Parathyroid adenoma (tissue), 2 donors: ENCODE measurements at regions not wholly inside any gene's neighbourhood (a gene's known extent, or its start where the extent isn't known, plus 50 kb on each side); places are given as distances from the start of the nearest gene placed in this dataset.

Experiments
- H2AFZ ChIP-seq: fragments of 300-600 bp; sonication (generic); one replicate; pipeline ENCODE4 v1.7.0; 2017; ENCODE audit warnings: antibody characterized with exemption, mild to moderate bottlenecking
- H3K27ac ChIP-seq: fragments of 300-600 bp; sonication (generic); one replicate; pipeline ENCODE4 v1.7.0; 2017
- H3K27me3 ChIP-seq: fragments of 300-600 bp; sonication (generic); one replicate; pipeline ENCODE4 v1.7.0; 2017; ENCODE audit warnings: low read length; ENCODE audit not compliant: control insufficient read depth, insufficient read depth
- H3K36me3 ChIP-seq: fragments of 300-600 bp; sonication (generic); one replicate; pipeline ENCODE4 v1.7.0; 2017; ENCODE audit warnings: low read length; ENCODE audit not compliant: control insufficient read depth, insufficient read depth
- H3K4me1 ChIP-seq: fragments of 300-600 bp; sonication (generic); one replicate; pipeline ENCODE4 v1.7.0; 2017; ENCODE audit warnings: control low read depth
- H3K4me2 ChIP-seq: fragments of 300-600 bp; sonication (generic); one replicate; pipeline ENCODE4 v1.7.0; 2017; ENCODE audit warnings: low read length
- H3K4me3 ChIP-seq: fragments of 300-600 bp; sonication (generic); one replicate; pipeline ENCODE4 v1.7.0; 2017; ENCODE audit warnings: low read depth, low read length
- H3K79me2 ChIP-seq: fragments of 300-600 bp; sonication (generic); one replicate; pipeline ENCODE4 v1.7.0; 2017; ENCODE audit warnings: control low read depth
- H3K9ac ChIP-seq: fragments of 300-600 bp; sonication (generic); one replicate; pipeline ENCODE4 v1.7.0; 2017; ENCODE audit warnings: mild to moderate bottlenecking
- H3K9me3 ChIP-seq: fragments of 300-600 bp; sonication (generic); one replicate; pipeline ENCODE4 v1.7.0; 2017; ENCODE audit warnings: low read length; ENCODE audit not compliant: control insufficient read depth
- TF ChIP-seq, protein P1 (sequence below): fragments of 300-600 bp; sonication (generic); IDR thresholded peaks from one replicate; pipeline ENCODE4 v1.7.0; 2017; ENCODE audit warnings: antibody characterized with exemption, mild to moderate bottlenecking
- donor health status: primary hyperparathyroidism.

DNA sequence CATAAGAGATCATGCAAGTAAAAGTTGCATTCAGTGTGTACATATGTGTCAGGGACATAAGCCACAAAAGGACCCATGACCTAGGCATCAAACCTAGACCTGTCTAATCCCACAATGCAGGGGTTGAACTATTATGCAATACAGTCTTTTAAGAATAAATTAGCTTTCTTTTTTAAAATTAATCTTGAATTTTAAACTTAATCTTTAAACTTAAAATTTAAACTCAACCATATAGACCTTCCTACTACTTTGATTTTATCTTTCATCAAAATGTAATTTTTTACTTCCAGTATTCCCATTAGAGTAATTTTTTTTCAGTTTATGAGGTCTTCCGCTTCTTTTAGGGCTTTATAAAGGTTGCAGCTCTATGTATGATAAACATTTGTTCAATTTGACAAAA, 702.9 kb downstream of the SUCLG1 start:
- no peak overlapping the region for H3K4me2 ChIP-seq
- H3K27ac ChIP-seq = no peak overlapping the region
- H3K4me1 ChIP-seq = no peaks in the 10 kb centered on the region
- H3K9ac ChIP-seq = no peak overlapping the region
- H3K9me3 ChIP-seq = no peaks in the 10 kb centered on the region
- H2AFZ ChIP-seq = no peak overlapping the region
- H3K79me2 ChIP-seq = no peaks in the 10 kb centered on the region
- no peaks in the 10 kb centered on the region for H3K36me3 ChIP-seq
- TF ChIP-seq, protein P1, sequence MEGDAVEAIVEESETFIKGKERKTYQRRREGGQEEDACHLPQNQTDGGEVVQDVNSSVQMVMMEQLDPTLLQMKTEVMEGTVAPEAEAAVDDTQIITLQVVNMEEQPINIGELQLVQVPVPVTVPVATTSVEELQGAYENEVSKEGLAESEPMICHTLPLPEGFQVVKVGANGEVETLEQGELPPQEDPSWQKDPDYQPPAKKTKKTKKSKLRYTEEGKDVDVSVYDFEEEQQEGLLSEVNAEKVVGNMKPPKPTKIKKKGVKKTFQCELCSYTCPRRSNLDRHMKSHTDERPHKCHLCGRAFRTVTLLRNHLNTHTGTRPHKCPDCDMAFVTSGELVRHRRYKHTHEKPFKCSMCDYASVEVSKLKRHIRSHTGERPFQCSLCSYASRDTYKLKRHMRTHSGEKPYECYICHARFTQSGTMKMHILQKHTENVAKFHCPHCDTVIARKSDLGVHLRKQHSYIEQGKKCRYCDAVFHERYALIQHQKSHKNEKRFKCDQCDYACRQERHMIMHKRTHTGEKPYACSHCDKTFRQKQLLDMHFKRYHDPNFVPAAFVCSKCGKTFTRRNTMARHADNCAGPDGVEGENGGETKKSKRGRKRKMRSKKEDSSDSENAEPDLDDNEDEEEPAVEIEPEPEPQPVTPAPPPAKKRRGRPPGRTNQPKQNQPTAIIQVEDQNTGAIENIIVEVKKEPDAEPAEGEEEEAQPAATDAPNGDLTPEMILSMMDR = no peak
- H3K27me3 ChIP-seq = no peaks in the 10 kb centered on the region
- H3K4me3 ChIP-seq = no peak overlapping the region

DNA sequence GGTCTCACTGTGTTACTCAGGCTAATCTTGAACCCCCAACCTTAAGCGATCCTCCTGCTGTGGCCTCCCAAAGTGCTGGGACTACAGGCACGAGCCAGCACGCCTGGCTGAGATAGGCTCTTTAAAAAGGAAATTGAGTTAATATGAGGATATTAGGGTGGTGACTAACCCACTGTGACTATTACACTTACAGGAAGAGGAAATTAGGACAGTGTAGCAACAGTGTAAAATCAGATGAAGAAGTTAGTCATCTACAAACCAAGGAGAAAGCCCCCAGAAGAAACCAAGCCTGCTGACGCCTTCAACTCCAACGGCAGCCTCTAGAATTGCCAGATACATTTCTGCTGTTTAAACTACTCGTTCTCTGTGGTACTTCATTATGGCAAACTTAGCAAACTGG, 711.9 kb downstream of the SUCLG1 start:
- H3K9me3 ChIP-seq = no peaks in the 10 kb centered on the region
- H3K27me3 ChIP-seq = no peaks in the 10 kb centered on the region
- no peak overlapping the region for H2AFZ ChIP-seq
- no peak overlapping the region for H3K9ac ChIP-seq
- H3K4me1 ChIP-seq = no peaks in the 10 kb centered on the region
- TF ChIP-seq, protein P1 = no peak
- no peak overlapping the region for H3K4me3 ChIP-seq
- H3K4me2 ChIP-seq = no peak overlapping the region
- no peaks in the 10 kb centered on the region for H3K79me2 ChIP-seq
- H3K27ac ChIP-seq = no peak overlapping the region
- H3K36me3 ChIP-seq = no peaks in the 10 kb centered on the region

DNA sequence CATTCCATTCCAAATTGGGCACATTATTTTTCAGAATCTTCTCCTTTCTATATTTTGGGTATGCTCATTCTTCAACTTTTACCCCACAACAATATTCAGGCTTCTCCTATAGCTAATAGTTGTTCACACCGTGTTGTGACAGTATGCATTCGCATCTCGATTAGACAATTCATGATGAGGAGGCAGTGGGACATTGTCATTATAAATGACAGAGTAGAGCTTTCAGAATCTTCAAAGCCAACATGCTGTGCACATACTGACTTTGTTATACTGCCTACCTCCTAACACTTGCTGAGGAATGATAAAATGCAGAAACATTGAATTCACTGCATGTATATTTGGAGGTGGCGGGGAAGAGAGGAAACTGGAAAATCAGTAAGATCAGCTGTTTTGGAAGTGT, 714.2 kb downstream of the SUCLG1 start:
- Histone ChIP-seq H3K27ac (no peak overlapping the region), H3K27me3 (no peaks in the 10 kb centered on the region), H3K36me3 (no peaks in the 10 kb centered on the region), H3K9ac (no peak overlapping the region), H3K4me3 (no peak overlapping the region), H3K79me2 (no peaks in the 10 kb centered on the region), H2AFZ (no peak overlapping the region), H3K4me1 (no peaks in the 10 kb centered on the region), H3K4me2 (no peak overlapping the region), H3K9me3 (no peaks in the 10 kb centered on the region)
- TF ChIP-seq, protein P1 = no peak

DNA sequence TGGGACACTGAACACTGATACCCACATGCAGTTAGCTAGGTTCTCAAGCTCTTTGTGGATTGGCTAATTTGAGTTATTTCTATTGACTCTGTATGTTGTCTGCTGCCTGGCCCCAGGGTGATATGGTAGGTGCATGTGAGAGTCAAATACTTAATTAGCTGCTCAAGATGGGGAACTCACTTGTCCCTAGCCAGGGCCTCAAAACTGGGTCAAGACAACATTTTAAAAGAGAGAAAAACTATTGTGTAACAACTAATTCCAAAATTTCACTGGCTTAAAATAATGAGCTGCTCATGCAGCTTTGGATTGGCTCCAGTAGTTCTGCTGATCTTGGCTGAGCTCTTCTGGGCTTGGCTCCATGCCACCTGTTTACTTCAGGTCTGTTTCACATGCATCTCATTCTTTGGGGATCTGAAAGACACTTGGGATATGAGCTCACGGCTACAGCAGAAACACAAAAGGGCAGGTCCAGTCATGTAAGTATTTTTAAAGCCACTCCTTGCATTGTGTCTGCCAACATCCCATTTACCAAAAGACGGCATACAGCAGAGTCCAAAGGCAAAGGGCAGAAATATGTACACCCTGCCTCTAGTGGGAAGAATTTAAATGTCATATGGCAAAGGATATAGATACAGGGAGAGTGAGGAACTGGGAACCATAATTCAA, 716.8 kb downstream of the SUCLG1 start:
- Histone ChIP-seq H3K4me1 (no peaks in the 10 kb centered on the region), H3K4me2 (no peak overlapping the region), H3K9me3 (no peaks in the 10 kb centered on the region), H3K27me3 (no peaks in the 10 kb centered on the region), H3K27ac (no peak overlapping the region), H3K36me3 (no peaks in the 10 kb centered on the region), H2AFZ (no peak overlapping the region), H3K79me2 (no peaks in the 10 kb centered on the region), H3K9ac (no peak overlapping the region), H3K4me3 (no peak overlapping the region)
- TF ChIP-seq, protein P1 = no peak

DNA sequence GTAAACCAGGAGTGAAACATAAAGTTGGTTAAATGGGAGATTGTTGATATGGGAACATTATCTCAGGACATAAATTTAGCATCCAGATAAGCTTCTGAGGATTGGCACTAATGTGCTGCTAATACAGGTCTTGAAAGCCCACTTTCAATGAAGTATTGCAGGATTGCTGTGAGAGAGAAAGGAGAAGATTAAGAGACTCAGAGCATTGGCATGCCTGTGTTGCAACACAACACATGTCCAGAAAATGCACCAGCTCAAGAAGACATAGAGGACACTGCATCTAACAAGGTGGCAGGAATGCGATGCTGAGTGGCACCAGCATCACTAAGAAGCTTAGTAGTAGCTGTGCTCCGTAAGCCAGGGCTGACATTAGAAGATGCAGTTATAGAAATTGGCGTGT, 728.9 kb downstream of the SUCLG1 start:
- Histone ChIP-seq H3K27ac (no peak overlapping the region), H3K36me3 (no peaks in the 10 kb centered on the region), H3K9me3 (no peaks in the 10 kb centered on the region), H3K27me3 (no peaks in the 10 kb centered on the region), H3K79me2 (no peaks in the 10 kb centered on the region), H3K4me3 (no peak overlapping the region), H2AFZ (no peak overlapping the region), H3K4me2 (no peak overlapping the region), H3K4me1 (no peaks in the 10 kb centered on the region), H3K9ac (no peak overlapping the region)
- TF ChIP-seq, protein P1 = no peak
